IPS-18a (cell line): ENCODE measurements at regions not wholly inside any gene's neighbourhood (a gene's known extent, or its start where the extent isn't known, plus 50 kb on each side); places are given as distances from the start of the nearest gene placed in this dataset.

ENCODE experiments used
- H3K27ac ChIP-seq: one replicate; pipeline ENCODE4 v1.5.1; 2013; ENCODE audit warnings: low read length
- H3K27me3 ChIP-seq: one replicate; pipeline ENCODE4 v1.6.1; 2013; ENCODE audit warnings: mild to moderate bottlenecking, low read length; ENCODE audit not compliant: control insufficient read depth, insufficient read depth
- H3K36me3 ChIP-seq: one replicate; pipeline ENCODE4 v1.6.1; 2013; ENCODE audit warnings: low read depth, low read length; ENCODE audit not compliant: control insufficient read depth
- H3K4me1 ChIP-seq: one replicate; pipeline ENCODE4 v1.6.1; 2013; ENCODE audit warnings: low read depth, low read length; ENCODE audit not compliant: control insufficient read depth
- H3K4me3 ChIP-seq: one replicate; pipeline ENCODE4 v1.5.1; 2013; ENCODE audit warnings: low read length
- H3K9ac ChIP-seq: one replicate; pipeline ENCODE4 v1.6.1; 2013; ENCODE audit warnings: mild to moderate bottlenecking, low read length, moderate library complexity
- H3K9me3 ChIP-seq: one replicate; pipeline ENCODE4 v1.6.1; 2013; ENCODE audit warnings: low read depth, low read length; ENCODE audit not compliant: control insufficient read depth

- Histone ChIP-seq H3K27ac (no peak overlapping the region), H3K4me1 (no peaks in the 10 kb centered on the region), H3K4me3 (no peak overlapping the region), H3K36me3 (no peaks in the 10 kb centered on the region), H3K9ac (no peak overlapping the region), H3K9me3 (no peaks in the 10 kb centered on the region), H3K27me3 (no peaks in the 10 kb centered on the region)
Observed at GRCh38 chr7:46694058-46694457, 773.0 kb upstream of the IGFBP3 start.

GRCh38 chr7:46687203-46687602, 766.1 kb upstream of the IGFBP3 start:
- Histone ChIP-seq H3K36me3 (no peaks in the 10 kb centered on the region), H3K9ac (no peak overlapping the region), H3K27me3 (no peaks in the 10 kb centered on the region), H3K4me1 (no peaks in the 10 kb centered on the region), H3K9me3 (no peaks in the 10 kb centered on the region), H3K4me3 (no peak overlapping the region), H3K27ac (no peak overlapping the region)

- no peaks in the 10 kb centered on the region for H3K4me1 ChIP-seq
- no peaks in the 10 kb centered on the region for H3K27me3 ChIP-seq
- no peaks in the 10 kb centered on the region for H3K36me3 ChIP-seq
- no peaks in the 10 kb centered on the region for H3K9me3 ChIP-seq
- no peak overlapping the region for H3K4me3 ChIP-seq
- no peak overlapping the region for H3K9ac ChIP-seq
- H3K27ac ChIP-seq: no peak overlapping the region
Observed at GRCh38 chr7:46685051-46685450, 764.0 kb upstream of the IGFBP3 start.

- Histone ChIP-seq H3K36me3 (no peaks in the 10 kb centered on the region), H3K9ac (no peak overlapping the region), H3K9me3 (no peaks in the 10 kb centered on the region), H3K4me1 (no peaks in the 10 kb centered on the region), H3K27me3 (no peaks in the 10 kb centered on the region), H3K27ac (no peak overlapping the region), H3K4me3 (no peak overlapping the region)
Observed at GRCh38 chr7:46682836-46683624, 762.0 kb upstream of the IGFBP3 start.

GRCh38 chr7:46681865-46682503, 760.9 kb upstream of the IGFBP3 start:
- H3K4me1 ChIP-seq: no peaks in the 10 kb centered on the region
- H3K9me3 ChIP-seq: no peaks in the 10 kb centered on the region
- no peak overlapping the region for H3K27ac ChIP-seq
- H3K9ac ChIP-seq: no peak overlapping the region
- H3K36me3 ChIP-seq: no peaks in the 10 kb centered on the region
- H3K4me3 ChIP-seq: no peak overlapping the region
- H3K27me3 ChIP-seq: no peaks in the 10 kb centered on the region

GRCh38 chr7:46680147-46680546, 759.1 kb upstream of the IGFBP3 start:
- Histone ChIP-seq H3K27me3 (no peaks in the 10 kb centered on the region), H3K27ac (no peak overlapping the region), H3K9me3 (no peaks in the 10 kb centered on the region), H3K4me1 (peaks cover 4% of the 10 kb centered on the region), H3K9ac (no peak overlapping the region), H3K4me3 (no peak overlapping the region), H3K36me3 (no peaks in the 10 kb centered on the region)

GRCh38 chr7:46679671-46680070, 758.6 kb upstream of the IGFBP3 start:
- Histone ChIP-seq H3K36me3 (no peaks in the 10 kb centered on the region), H3K9me3 (no peaks in the 10 kb centered on the region), H3K4me3 (no peak overlapping the region), H3K9ac (no peak overlapping the region), H3K27me3 (no peaks in the 10 kb centered on the region), H3K27ac (no peak overlapping the region), H3K4me1 (peaks cover 4% of the 10 kb centered on the region)

GRCh38 chr7:46678421-46678820, 757.3 kb upstream of the IGFBP3 start:
- Histone ChIP-seq H3K27ac (no peak overlapping the region), H3K36me3 (no peaks in the 10 kb centered on the region), H3K4me3 (no peak overlapping the region), H3K4me1 (peaks cover 4% of the 10 kb centered on the region), H3K9me3 (no peaks in the 10 kb centered on the region), H3K27me3 (no peaks in the 10 kb centered on the region), H3K9ac (no peak overlapping the region)

GRCh38 chr7:46675456-46675855, 754.4 kb upstream of the IGFBP3 start:
- Histone ChIP-seq H3K9me3 (no peaks in the 10 kb centered on the region), H3K4me3 (no peak overlapping the region), H3K4me1 (peaks cover 15% of the 10 kb centered on the region), H3K9ac (no peak overlapping the region), H3K36me3 (no peaks in the 10 kb centered on the region), H3K27me3 (no peaks in the 10 kb centered on the region), H3K27ac (no peak overlapping the region)

GRCh38 chr7:46672861-46673260, 751.8 kb upstream of the IGFBP3 start:
- Histone ChIP-seq H3K4me1 (peaks cover 15% of the 10 kb centered on the region), H3K9ac (no peak overlapping the region)

GRCh38 chr7:46671108-46671769, 750.2 kb upstream of the IGFBP3 start:
- Histone ChIP-seq H3K4me3 (no peak overlapping the region), H3K9ac (no peak overlapping the region), H3K4me1 (peaks cover 15% of the 10 kb centered on the region), H3K27me3 (no peaks in the 10 kb centered on the region), H3K36me3 (no peaks in the 10 kb centered on the region), H3K27ac (peak overlapping the region; percentile 27), H3K9me3 (no peaks in the 10 kb centered on the region)

More at GRCh38 chr7:46672861-46673260, 751.8 kb upstream of the IGFBP3 start:
- Histone ChIP-seq H3K36me3 (no peaks in the 10 kb centered on the region), H3K27ac (no peak overlapping the region), H3K27me3 (no peaks in the 10 kb centered on the region), H3K4me3 (no peak overlapping the region), H3K9me3 (no peaks in the 10 kb centered on the region)
